Activated naive CD4-positive, alpha-beta T cell (primary cell): ENCODE measurements at regions not wholly inside any gene's neighbourhood (a gene's known extent, or its start where the extent isn't known, plus 50 kb on each side); places are given as distances from the start of the nearest gene placed in this dataset.

ENCODE experiments used
- DNase-seq, 4 experiments: peaks; one replicate each; lab custom pipeline; 2025; lab: John Stamatoyannopoulos, UW

DNA sequence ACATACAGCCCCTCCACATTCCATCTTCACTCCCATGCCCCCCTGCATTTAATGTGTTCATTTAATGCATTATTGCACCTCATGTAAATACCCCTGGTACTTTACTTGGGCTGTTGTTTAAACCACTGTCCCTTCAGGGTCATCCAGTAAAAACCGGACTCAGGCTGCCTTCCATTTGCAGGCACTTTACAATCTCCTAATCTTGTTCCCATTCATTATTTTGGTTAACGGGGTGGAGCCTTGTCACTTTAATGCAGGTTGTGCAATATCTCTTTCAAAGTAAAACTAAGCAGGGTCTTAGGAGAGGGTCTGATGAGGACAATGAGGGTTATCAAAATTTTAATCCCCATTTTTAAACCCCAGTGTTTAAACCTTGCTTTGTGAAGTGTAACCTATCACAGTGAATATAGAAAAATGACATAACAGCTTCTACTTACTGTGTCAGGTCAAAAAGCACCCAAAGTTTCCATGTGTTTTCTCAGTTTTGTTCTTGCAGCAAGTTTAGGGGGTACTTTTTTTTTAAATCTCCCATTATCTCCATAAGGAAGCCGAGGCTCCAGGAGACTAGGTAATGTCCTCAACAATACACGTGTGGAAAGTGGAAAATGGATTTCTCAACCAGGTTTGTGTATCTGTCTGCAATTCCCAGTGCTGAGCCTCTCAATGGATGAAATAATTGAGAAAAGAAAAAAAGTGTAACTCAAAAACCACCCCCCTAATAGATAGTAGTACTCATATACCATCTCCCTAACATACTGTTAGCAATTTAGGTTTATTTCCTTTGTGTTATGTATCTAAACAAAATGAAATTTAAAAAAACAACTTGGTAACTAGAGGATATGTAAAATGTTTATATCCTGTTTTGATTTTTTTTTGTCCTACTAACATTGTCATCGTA, 54.2 kb upstream of the SPRY4 start:
- no peak for DNase-seq

DNA sequence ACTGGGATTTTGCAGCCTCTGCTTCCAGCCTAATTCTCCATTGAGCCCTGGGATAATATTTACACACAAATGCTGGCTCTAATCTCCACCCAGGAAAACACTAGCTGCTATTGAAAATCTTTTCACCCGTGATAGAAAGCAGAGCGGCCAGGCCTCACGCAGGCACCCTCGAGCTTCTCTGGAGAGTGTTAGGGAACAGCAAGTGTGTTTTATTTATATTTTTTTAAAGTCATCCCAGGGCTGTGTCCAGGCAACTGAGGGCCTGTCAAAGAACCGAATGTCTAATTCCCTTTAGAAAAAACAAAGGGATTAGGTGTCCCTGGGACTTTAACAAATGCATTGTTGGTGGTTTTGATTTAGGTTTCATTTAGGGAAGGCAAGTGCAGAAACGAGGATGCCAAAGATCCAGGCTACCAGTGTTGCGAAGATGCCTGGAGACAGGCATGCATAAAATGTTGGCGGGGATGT, 51.2 kb upstream of the SPRY4 start:
- no peak for DNase-seq
